Activated CD4-positive, CD25-positive, alpha-beta regulatory T cell treated with anti-CD3 and anti-CD28 coated beads, Interleukin-2, amount 50 U/mL, for 16 hours (primary cell): ENCODE measurements at regions not wholly inside any gene's neighbourhood (a gene's known extent, or its start where the extent isn't known, plus 50 kb on each side); places are given as distances from the start of the nearest gene placed in this dataset.

Experiments used
- DNase-seq: peaks from one replicate; pipeline ENCODE4 v3.0.0-alpha.2; 2020; ENCODE audit warnings: low read depth, low spot score

GRCh38 chr13:44212633-44213396 is 160.8 kb upstream of the SERP2 start:
- no peak for DNase-seq

GRCh38 chr13:44218501-44219240 is 155.0 kb upstream of the SERP2 start:
- no peak for DNase-seq

GRCh38 chr13:44219577-44220548 is 153.8 kb upstream of the SERP2 start:
- DNase-seq: no peak

GRCh38 chr13:44220948-44221347 is 152.7 kb upstream of the SERP2 start:
- no peak for DNase-seq

GRCh38 chr13:44221657-44222056 is 152.0 kb upstream of the SERP2 start:
- no peak for DNase-seq

GRCh38 chr13:44223770-44224444 is 149.7 kb upstream of the SERP2 start:
- DNase-seq: no peak

- DNase-seq: no peak
These were observed 149.0 kb upstream of the SERP2 start for GRCh38 chr13:44224450-44225149.

GRCh38 chr13:44229371-44230030 is 144.1 kb upstream of the SERP2 start:
- no peak for DNase-seq

GRCh38 chr13:44230071-44230470 is 143.6 kb upstream of the SERP2 start:
- DNase-seq: no peak

- no peak for DNase-seq
These were observed 142.9 kb upstream of the SERP2 start for GRCh38 chr13:44230736-44231135.

GRCh38 chr13:44231786-44232516 is 141.7 kb upstream of the SERP2 start:
- no peak for DNase-seq

GRCh38 chr13:44232774-44233173 is 140.8 kb upstream of the SERP2 start:
- no peak for DNase-seq

- no peak for DNase-seq
These were observed 139.1 kb upstream of the SERP2 start for GRCh38 chr13:44234566-44234965.

- no peak for DNase-seq
These were observed 137.3 kb upstream of the SERP2 start for GRCh38 chr13:44236370-44236769.

GRCh38 chr13:44236801-44237207 is 136.8 kb upstream of the SERP2 start:
- DNase-seq: no peak

GRCh38 chr13:44237276-44237767 is 136.3 kb upstream of the SERP2 start:
- no peak for DNase-seq

GRCh38 chr13:44237881-44238421 is 135.7 kb upstream of the SERP2 start:
- no peak for DNase-seq

- DNase-seq: no peak
These were observed 132.9 kb upstream of the SERP2 start for GRCh38 chr13:44240611-44241145.

- no peak for DNase-seq
These were observed 132.0 kb upstream of the SERP2 start for GRCh38 chr13:44241638-44242037.
